ENCODE measurements at regions not wholly inside any gene's neighbourhood (a gene's known extent, or its start where the extent isn't known, plus 50 kb on each side); places are given as distances from the start of the nearest gene placed in this dataset.

DNA sequence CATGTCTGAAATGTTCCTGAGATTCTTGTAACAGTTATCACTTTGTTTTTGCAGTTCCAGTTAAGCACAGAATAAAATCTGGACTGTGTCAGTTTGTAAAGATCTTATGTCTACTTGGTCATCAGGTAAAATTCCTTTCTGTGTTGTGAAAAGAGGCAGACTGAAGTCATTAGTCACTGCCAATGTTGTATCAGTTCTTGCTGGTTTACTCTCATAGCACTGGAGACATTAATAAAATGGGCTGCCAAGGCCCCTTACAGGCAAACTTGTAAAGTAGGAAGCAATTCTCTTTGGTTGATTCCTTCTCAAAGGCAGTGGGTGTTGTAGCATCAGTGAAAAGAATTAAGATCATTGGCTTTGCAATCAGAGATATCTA, 61.4 kb upstream of the ST6GALNAC3 start:
- no peaks in the 10 kb centered on the region for H3K27me3 ChIP-seq
- H3K9me3 ChIP-seq, result no peaks in the 10 kb centered on the region
- no peak overlapping the region for H3K27ac ChIP-seq
- no peaks in the 10 kb centered on the region for H3K36me3 ChIP-seq
- no peak for DNase-seq (ENCODE audit: low spot score in 2 of 2)
- no peak overlapping the region for H3K4me3 ChIP-seq
- H3K4me1 ChIP-seq, result no peaks in the 10 kb centered on the region
- intact Hi-C loops (cut with DNase I; ENCODE audit: low total_unique reads), result no loop called here
- no peak for TF ChIP-seq POLR2AphosphoS5 (IDR thresholded peaks at IDR 0.05)
- TF ChIP-seq, protein P1, sequence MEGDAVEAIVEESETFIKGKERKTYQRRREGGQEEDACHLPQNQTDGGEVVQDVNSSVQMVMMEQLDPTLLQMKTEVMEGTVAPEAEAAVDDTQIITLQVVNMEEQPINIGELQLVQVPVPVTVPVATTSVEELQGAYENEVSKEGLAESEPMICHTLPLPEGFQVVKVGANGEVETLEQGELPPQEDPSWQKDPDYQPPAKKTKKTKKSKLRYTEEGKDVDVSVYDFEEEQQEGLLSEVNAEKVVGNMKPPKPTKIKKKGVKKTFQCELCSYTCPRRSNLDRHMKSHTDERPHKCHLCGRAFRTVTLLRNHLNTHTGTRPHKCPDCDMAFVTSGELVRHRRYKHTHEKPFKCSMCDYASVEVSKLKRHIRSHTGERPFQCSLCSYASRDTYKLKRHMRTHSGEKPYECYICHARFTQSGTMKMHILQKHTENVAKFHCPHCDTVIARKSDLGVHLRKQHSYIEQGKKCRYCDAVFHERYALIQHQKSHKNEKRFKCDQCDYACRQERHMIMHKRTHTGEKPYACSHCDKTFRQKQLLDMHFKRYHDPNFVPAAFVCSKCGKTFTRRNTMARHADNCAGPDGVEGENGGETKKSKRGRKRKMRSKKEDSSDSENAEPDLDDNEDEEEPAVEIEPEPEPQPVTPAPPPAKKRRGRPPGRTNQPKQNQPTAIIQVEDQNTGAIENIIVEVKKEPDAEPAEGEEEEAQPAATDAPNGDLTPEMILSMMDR (IDR thresholded peaks at IDR 0.05), result no peak
- no peak for TF ChIP-seq POLR2A (IDR thresholded peaks at IDR 0.05)

DNA sequence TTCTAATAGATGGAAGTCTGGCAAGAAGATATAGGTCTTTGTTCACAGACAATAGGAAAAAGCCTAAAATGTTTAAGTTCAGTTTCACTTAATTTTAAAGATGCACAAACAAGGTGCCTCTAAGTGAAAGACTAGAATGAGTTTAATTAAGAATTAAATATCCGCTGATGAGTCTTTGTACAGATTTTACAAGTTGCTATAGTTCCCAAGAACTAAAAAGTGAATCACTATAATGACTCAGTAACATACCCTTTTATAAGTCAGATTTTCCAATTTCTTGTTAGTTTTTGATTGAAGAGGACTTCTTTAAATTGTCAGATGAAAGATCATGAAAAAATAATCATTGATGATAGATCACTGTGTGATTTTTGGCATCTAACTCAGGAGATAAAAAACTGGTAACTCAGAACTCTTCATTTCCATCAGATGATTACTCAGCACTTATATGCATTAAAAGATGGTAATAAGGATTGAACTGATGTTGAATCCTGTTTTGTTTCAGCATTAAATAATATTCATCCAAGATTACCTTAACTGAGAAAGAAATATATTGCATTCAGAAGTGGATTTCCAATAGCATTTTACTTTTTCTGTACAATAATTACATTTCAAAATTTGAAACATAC, 59.0 kb upstream of the ST6GALNAC3 start:
- intact Hi-C loops (cut with DNase I; ENCODE audit: low total_unique reads), result loop anchor here (1.0 kb wide), 1 partner anchor 9 kb away; no protein-coding TSS in a partner anchor
- no peaks in the 10 kb centered on the region for H3K9me3 ChIP-seq
- TF ChIP-seq POLR2AphosphoS5 (IDR thresholded peaks at IDR 0.05) (no peak), POLR2A (IDR thresholded peaks at IDR 0.05) (no peak)
- TF ChIP-seq, protein P1 (IDR thresholded peaks at IDR 0.05), result no peak

DNA sequence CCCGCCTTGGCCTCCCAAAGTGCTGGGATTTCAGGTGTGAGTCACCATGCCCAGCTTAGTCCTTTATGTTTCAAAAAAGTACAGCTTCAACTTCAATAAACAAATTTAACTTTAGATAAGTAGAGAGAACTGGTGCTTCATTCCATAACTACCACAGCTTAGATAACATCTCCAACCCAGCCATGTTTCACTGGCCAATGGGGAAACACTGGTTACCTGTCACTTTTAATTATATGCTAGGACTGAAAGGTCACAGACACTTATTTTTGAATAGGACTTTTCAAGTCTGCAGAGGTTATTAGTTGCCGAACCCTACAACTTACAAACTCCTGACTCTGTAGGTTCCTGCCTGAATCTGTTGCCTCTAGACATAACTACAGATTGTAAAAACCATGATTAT, 56.5 kb upstream of the ST6GALNAC3 start:
- TF ChIP-seq POLR2AphosphoS5 (IDR thresholded peaks at IDR 0.05) (no peak), POLR2A (IDR thresholded peaks at IDR 0.05) (no peak)
- TF ChIP-seq, protein P1 (IDR thresholded peaks at IDR 0.05), result no peak
- intact Hi-C loops (cut with DNase I; ENCODE audit: low total_unique reads), result no loop called here
- Histone ChIP-seq H3K4me1 (no peaks in the 10 kb centered on the region), H3K4me3 (no peak overlapping the region), H3K36me3 (no peaks in the 10 kb centered on the region), H3K9me3 (no peaks in the 10 kb centered on the region), H3K27ac (no peak overlapping the region), H3K27me3 (no peaks in the 10 kb centered on the region)
- no peak for DNase-seq (ENCODE audit: low spot score in 2 of 2)

More for the DNA sequence above, 59.0 kb upstream of the ST6GALNAC3 start:
- no peaks in the 10 kb centered on the region for H3K36me3 ChIP-seq
- no peak for DNase-seq (ENCODE audit: low spot score in 2 of 2)
- no peaks in the 10 kb centered on the region for H3K4me1 ChIP-seq
- H3K4me3 ChIP-seq, result no peak overlapping the region
- no peaks in the 10 kb centered on the region for H3K27me3 ChIP-seq
- H3K27ac ChIP-seq, result no peak overlapping the region

DNA sequence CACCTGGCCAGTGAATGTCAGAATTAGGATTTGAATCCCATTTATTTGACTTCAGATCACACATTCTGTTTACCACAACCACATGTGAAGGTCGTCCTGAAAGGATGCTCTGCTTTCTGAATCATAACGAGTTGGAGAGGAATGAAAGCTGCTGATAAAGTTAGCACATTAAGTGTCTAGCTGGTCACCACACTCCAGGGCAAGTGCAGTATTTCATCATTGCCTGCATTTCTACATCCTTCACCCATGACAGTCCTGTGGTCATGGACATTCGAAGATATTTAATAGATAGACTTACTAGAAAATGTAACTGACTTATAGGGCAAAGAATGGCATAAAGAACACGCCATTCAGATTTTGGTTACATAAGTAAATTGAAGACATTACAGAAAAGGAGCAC, 52.7 kb upstream of the ST6GALNAC3 start:
- intact Hi-C loops (cut with DNase I; ENCODE audit: low total_unique reads), result no loop called here
- H3K4me1 ChIP-seq, result no peaks in the 10 kb centered on the region
- no peaks in the 10 kb centered on the region for H3K36me3 ChIP-seq
- TF ChIP-seq POLR2AphosphoS5 (IDR thresholded peaks at IDR 0.05) (no peak), POLR2A (IDR thresholded peaks at IDR 0.05) (no peak)
- TF ChIP-seq, protein P1 (IDR thresholded peaks at IDR 0.05), result no peak
- H3K27ac ChIP-seq, result no peak overlapping the region
- no peaks in the 10 kb centered on the region for H3K27me3 ChIP-seq
- H3K9me3 ChIP-seq, result no peaks in the 10 kb centered on the region
- no peak overlapping the region for H3K4me3 ChIP-seq
- no peak for DNase-seq (ENCODE audit: low spot score in 2 of 2)

DNA sequence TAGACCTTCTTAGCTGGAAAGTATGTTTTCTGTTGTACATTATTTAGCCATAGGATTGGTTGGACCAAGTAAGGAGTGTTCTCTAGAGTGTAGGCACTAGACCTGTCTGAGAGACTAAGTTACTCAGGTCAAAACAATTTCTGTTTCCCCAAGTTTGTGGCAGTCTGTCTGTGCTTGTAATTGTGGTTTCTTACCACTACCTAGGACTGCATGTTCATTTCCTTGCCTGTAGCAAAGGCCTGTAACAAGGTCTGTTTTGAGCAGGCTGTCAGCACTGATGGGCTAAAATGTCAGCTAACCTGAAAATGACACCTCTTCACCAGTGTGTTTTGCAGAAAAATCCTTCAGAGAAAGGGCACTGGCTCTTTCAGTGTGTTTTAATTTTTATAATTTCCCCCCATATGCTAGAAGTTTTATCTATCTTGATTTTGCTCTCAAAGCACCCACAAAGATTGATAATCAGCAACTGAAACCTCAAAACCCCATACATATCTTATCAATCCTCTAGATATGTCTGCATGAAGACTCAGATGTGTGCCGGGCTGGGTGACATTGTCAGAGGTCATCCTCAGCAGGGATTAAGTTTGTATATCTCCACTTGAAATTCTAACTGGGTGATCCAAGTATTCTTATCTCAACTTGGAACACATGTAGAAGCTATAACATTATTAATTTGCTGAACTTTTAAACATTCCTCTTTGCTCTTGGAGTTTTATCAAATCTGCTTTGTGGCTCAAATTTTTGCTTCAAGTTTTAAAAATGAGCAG, 50.7 kb upstream of the ST6GALNAC3 start:
- no peaks in the 10 kb centered on the region for H3K36me3 ChIP-seq
- intact Hi-C loops (cut with DNase I; ENCODE audit: low total_unique reads), result no loop called here
- no peak overlapping the region for H3K4me3 ChIP-seq
- no peak for DNase-seq (ENCODE audit: low spot score in 2 of 2)
- no peaks in the 10 kb centered on the region for H3K4me1 ChIP-seq
- TF ChIP-seq POLR2A (IDR thresholded peaks at IDR 0.05) (no peak), POLR2AphosphoS5 (IDR thresholded peaks at IDR 0.05) (no peak)
- TF ChIP-seq, protein P1 (IDR thresholded peaks at IDR 0.05), result no peak
- H3K27me3 ChIP-seq, result no peaks in the 10 kb centered on the region
- H3K9me3 ChIP-seq, result no peaks in the 10 kb centered on the region
- H3K27ac ChIP-seq, result no peak overlapping the region
